PFSK-1 (cell line): ENCODE measurements at regions not wholly inside any gene's neighbourhood (a gene's known extent, or its start where the extent isn't known, plus 50 kb on each side); places are given as distances from the start of the nearest gene placed in this dataset.

Source experiments
- FOXP2 ChIP-seq: optimal IDR thresholded peaks from 2 replicates; pipeline ENCODE3; 2011; ENCODE audit warnings: borderline replicate concordance, control low read depth, inconsistent platforms; ENCODE audit not compliant: insufficient read depth; ENCODE audit errors: extremely low read length, extremely low read depth
- POLR2AphosphoS5 ChIP-seq: IDR thresholded peaks from 2 replicates; pipeline ENCODE4 v1.6.1; 2012; ENCODE audit warnings: low read depth, mild to moderate bottlenecking, control low read depth, low read length, moderate library complexity
- REST ChIP-seq, 2 experiments: IDR thresholded peaks; 2 replicates each; pipeline versions ENCODE4 v1.6.1 to v1.8.0; 2011 to 2012; ENCODE audit warnings: low read depth in 2 of 2, low read length in 2 of 2, control low read depth in 1 of 2, inconsistent platforms in 1 of 2, mild to moderate bottlenecking in 1 of 2, moderate library complexity in 1 of 2; ENCODE audit not compliant: insufficient read depth in 1 of 2
- SIN3A ChIP-seq: IDR thresholded peaks from 2 replicates; pipeline ENCODE4 v1.6.1; 2012; ENCODE audit warnings: mild to moderate bottlenecking, low read length, moderate library complexity, borderline replicate concordance; ENCODE audit not compliant: insufficient read depth
- TAF1 ChIP-seq: IDR thresholded peaks from 2 replicates; pipeline ENCODE4 v1.6.1; 2012; ENCODE audit warnings: low read length, control low read depth, borderline replicate concordance; ENCODE audit not compliant: insufficient read depth

GRCh38 chr7:25431956-25432450, 203.7 kb upstream of the NPVF start:
- TF ChIP-seq FOXP2 (no peak), SIN3A (no peak), POLR2AphosphoS5 (no peak), TAF1 (no peak), REST (IDR thresholded peaks at IDR 0.05; ENCODE audit: insufficient read depth in 1 of 2, low read depth in 2 of 2, low read length in 2 of 2) (no peak)

GRCh38 chr7:25432807-25433206, 204.5 kb upstream of the NPVF start:
- TF ChIP-seq POLR2AphosphoS5 (no peak), TAF1 (no peak), REST (IDR thresholded peaks at IDR 0.05; ENCODE audit: insufficient read depth in 1 of 2, low read depth in 2 of 2, low read length in 2 of 2) (no peak), FOXP2 (no peak), SIN3A (no peak)

- TF ChIP-seq REST (IDR thresholded peaks at IDR 0.05; ENCODE audit: insufficient read depth in 1 of 2, low read depth in 2 of 2, low read length in 2 of 2) (no peak), SIN3A (no peak), TAF1 (no peak), POLR2AphosphoS5 (no peak), FOXP2 (no peak)
Observed at GRCh38 chr7:25436413-25436812, 208.1 kb upstream of the NPVF start.

GRCh38 chr7:25437308-25437707, 209.0 kb upstream of the NPVF start:
- TF ChIP-seq POLR2AphosphoS5: no peak
- TF ChIP-seq FOXP2: no peak
- TF ChIP-seq SIN3A: no peak
- no peak for TF ChIP-seq REST (IDR thresholded peaks at IDR 0.05; ENCODE audit: insufficient read depth in 1 of 2, low read depth in 2 of 2, low read length in 2 of 2)
- no peak for TF ChIP-seq TAF1

- TF ChIP-seq FOXP2 (no peak), POLR2AphosphoS5 (no peak), REST (IDR thresholded peaks at IDR 0.05; ENCODE audit: insufficient read depth in 1 of 2, low read depth in 2 of 2, low read length in 2 of 2) (no peak), SIN3A (no peak), TAF1 (no peak)
Observed at GRCh38 chr7:25444991-25445390, 216.7 kb upstream of the NPVF start.
